Left kidney (tissue), 1 donor: ENCODE measurements at regions not wholly inside any gene's neighbourhood (a gene's known extent, or its start where the extent isn't known, plus 50 kb on each side); places are given as distances from the start of the nearest gene placed in this dataset.
"Not testable (repeated sequence)": the region's sequence is repeated elsewhere in the genome, so short reads cannot be mapped to it uniquely, and the experiment has no call there.

ENCODE experiments used
- DNase-seq: peaks from one replicate; pipeline ENCODE4 v3.0.0-alpha.2; 2013

- not testable (repeated sequence) for DNase-seq
These were observed 1243.2 kb upstream of the CRIM1 start for GRCh38 chr2:35112367-35112766.

GRCh38 chr2:35104309-35104708 lies 1251.3 kb upstream of the CRIM1 start:
- no peak for DNase-seq

- DNase-seq, result no peak
These were observed 1256.2 kb upstream of the CRIM1 start for GRCh38 chr2:35099342-35099741.

GRCh38 chr2:35082072-35082471 lies 1273.5 kb upstream of the CRIM1 start:
- DNase-seq, result peak; percentile 5

GRCh38 chr2:35081622-35082015 lies 1274.0 kb upstream of the CRIM1 start:
- DNase-seq, result no peak

- DNase-seq, result no peak
These were observed 1274.5 kb upstream of the CRIM1 start for GRCh38 chr2:35081001-35081621.

GRCh38 chr2:35080231-35080910 lies 1275.2 kb upstream of the CRIM1 start:
- DNase-seq, result no peak

GRCh38 chr2:35067420-35067819 lies 1288.2 kb upstream of the CRIM1 start:
- DNase-seq, result no peak

- DNase-seq, result no peak
These were observed 1291.7 kb upstream of the CRIM1 start for GRCh38 chr2:35063836-35064235.

- DNase-seq, result peak; percentile 0
These were observed 1319.7 kb upstream of the CRIM1 start for GRCh38 chr2:35035883-35036282.

GRCh38 chr2:35033748-35034147 lies 1321.8 kb upstream of the CRIM1 start:
- no peak for DNase-seq

- no peak for DNase-seq
These were observed 1332.0 kb upstream of the CRIM1 start for GRCh38 chr2:35023545-35023944.

GRCh38 chr2:35000453-35000852 lies 1355.1 kb upstream of the CRIM1 start:
- no peak for DNase-seq

GRCh38 chr2:34998741-34999140 lies 1356.8 kb upstream of the CRIM1 start:
- DNase-seq, result no peak

- DNase-seq, result no peak
These were observed 1357.8 kb upstream of the CRIM1 start for GRCh38 chr2:34997779-34998178.

GRCh38 chr2:34995196-34995595 lies 1360.4 kb upstream of the CRIM1 start:
- DNase-seq, result no peak

- no peak for DNase-seq
These were observed 1363.9 kb upstream of the CRIM1 start for GRCh38 chr2:34991508-34992274.

- DNase-seq, result no peak
These were observed 1370.1 kb upstream of the CRIM1 start for GRCh38 chr2:34985474-34985873.

GRCh38 chr2:34980689-34981088 lies 1374.9 kb upstream of the CRIM1 start:
- DNase-seq, result no peak

GRCh38 chr2:34979148-34979547 lies 1376.4 kb upstream of the CRIM1 start:
- peak; percentile 8 for DNase-seq

GRCh38 chr2:34961822-34962221 lies 1362.7 kb upstream of the FAM98A start:
- DNase-seq, result no peak

GRCh38 chr2:34954758-34955157 lies 1355.7 kb upstream of the FAM98A start:
- no peak for DNase-seq

GRCh38 chr2:34950797-34951196 lies 1351.7 kb upstream of the FAM98A start:
- DNase-seq, result no peak
